Gastrocnemius medialis (tissue), 4 donors: ENCODE measurements at regions not wholly inside any gene's neighbourhood (a gene's known extent, or its start where the extent isn't known, plus 50 kb on each side); places are given as distances from the start of the nearest gene placed in this dataset.

Source experiments
- CTCF ChIP-seq, 5 experiments: fragments of 450-650 bp in 3 of 5; fragments of 200-600 bp in 2 of 5; sonication (generic) in 2 of 5; IDR thresholded peaks in 4 of 5; conservative IDR thresholded peaks in 1 of 5; 1 replicate in 4 of 5; 2 replicates in 1 of 5; pipeline ENCODE4 v1.5.1; 2016 to 2019; ENCODE audit warnings: antibody characterized with exemption in 5 of 5, mild to moderate bottlenecking in 3 of 5, moderate library complexity in 3 of 5
- POLR2A ChIP-seq, 2 donors: fragments of 450-650 bp; IDR thresholded peaks; one replicate each; pipeline ENCODE4 v1.6.1; 2017; ENCODE audit warnings: antibody characterized with exemption in 2 of 2, mild to moderate bottlenecking in 2 of 2, moderate library complexity in 2 of 2

GRCh38 chr5:145124806-145125205, 710.3 kb downstream of the PRELID2 start:
- TF ChIP-seq CTCF (IDR thresholded peaks at IDR 0.05 in 4 of 5, conservative IDR thresholded peaks at IDR 0.05 in 1 of 5): no peak
- no peak for TF ChIP-seq POLR2A (IDR thresholded peaks at IDR 0.05)
